GM23338 (cell line): ENCODE measurements at regions not wholly inside any gene's neighbourhood (a gene's known extent, or its start where the extent isn't known, plus 50 kb on each side); places are given as distances from the start of the nearest gene placed in this dataset.
"Not testable (repeated sequence)": the region's sequence is repeated elsewhere in the genome, so short reads cannot be mapped to it uniquely, and the experiment has no call there.

Experiments
- ATAC-seq: fragments of 200-7000 bp; cut with Tn5 transposase; 3 replicates; pipeline ENCODE4 v1.9.1; 2020
- DNase-seq: peaks from one replicate; pipeline ENCODE4 v3.0.0-alpha.2; 2015; ENCODE audit warnings: low spot score
- H2AFZ ChIP-seq: fragments of 200-600 bp; sonication (generic); 2 replicates; pipeline ENCODE4 v1.8.0; 2016; ENCODE audit warnings: antibody characterized with exemption, mild to moderate bottlenecking, moderate library complexity
- H3F3A ChIP-seq: fragments of 200-600 bp; sonication (generic); replicated peaks from 2 replicates; pipeline ENCODE4 v1.8.0; 2017; ENCODE audit warnings: antibody characterized with exemption, mixed run types, low read depth
- H3K27ac ChIP-seq: fragments of 200-600 bp; sonication (generic); 2 replicates; pipeline ENCODE4 v1.6.1; 2016; ENCODE audit warnings: low read depth
- H3K27me3 ChIP-seq: fragments of 200-600 bp; sonication (generic); 2 replicates; pipeline ENCODE4 v1.8.0; 2016; ENCODE audit warnings: mild to moderate bottlenecking, mixed run types, moderate library complexity; ENCODE audit not compliant: insufficient read depth
- H3K36me3 ChIP-seq: fragments of 200-600 bp; sonication (generic); 2 replicates; pipeline ENCODE4 v1.8.0; 2016; ENCODE audit warnings: mild to moderate bottlenecking; ENCODE audit not compliant: insufficient read depth
- H3K4me1 ChIP-seq: fragments of 200-600 bp; sonication (generic); 2 replicates; pipeline ENCODE4 v1.8.0; 2016; ENCODE audit warnings: mild to moderate bottlenecking, moderate library complexity; ENCODE audit not compliant: insufficient read depth
- H3K4me2 ChIP-seq: fragments of 200-600 bp; sonication (generic); 2 replicates; pipeline ENCODE4 v1.7.1; 2017; ENCODE audit warnings: mixed run types
- H3K4me3 ChIP-seq: fragments of 200-600 bp; sonication (generic); 2 replicates; pipeline ENCODE4 v1.6.1; 2016; ENCODE audit warnings: mixed run types
- H3K79me2 ChIP-seq: fragments of 200-600 bp; sonication (generic); replicated peaks from 2 replicates; pipeline ENCODE4 v1.8.0; 2017; ENCODE audit warnings: mild to moderate bottlenecking; ENCODE audit not compliant: insufficient read depth
- H3K9me2 ChIP-seq: fragments of 200-600 bp; sonication (generic); 2 replicates; pipeline ENCODE4 v1.8.0; 2017; ENCODE audit not compliant: insufficient read depth
- H4K20me1 ChIP-seq: fragments of 200-600 bp; sonication (generic); replicated peaks from 2 replicates; pipeline ENCODE4 v1.8.0; 2017; ENCODE audit warnings: mild to moderate bottlenecking; ENCODE audit not compliant: insufficient read depth
- H3K27ac Mint-ChIP-seq: 2 replicates; pipeline ENCODE4 v1.8.0; 2020; ENCODE audit warnings: inconsistent platforms, mild to moderate bottlenecking, moderate library complexity, mixed read lengths
- H3K27me3 Mint-ChIP-seq: 3 replicates; pipeline ENCODE4 v1.8.0; 2022; ENCODE audit warnings: low read depth, mild to moderate bottlenecking, moderate library complexity, mixed read lengths, inconsistent platforms; ENCODE audit not compliant: insufficient read depth, poor library complexity
- H3K36me3 Mint-ChIP-seq: 3 replicates; pipeline ENCODE4 v1.8.0; 2021; ENCODE audit warnings: low read depth, mild to moderate bottlenecking, inconsistent platforms, moderate library complexity, mixed read lengths
- H3K4me1 Mint-ChIP-seq: 3 replicates; pipeline ENCODE4 v1.8.0; 2020; ENCODE audit warnings: mild to moderate bottlenecking, inconsistent platforms, mixed read lengths
- H3K4me3 Mint-ChIP-seq: 3 replicates; pipeline ENCODE4 v1.8.0; 2021; ENCODE audit warnings: moderate library complexity, mild to moderate bottlenecking, inconsistent platforms, mixed read lengths
- H3K9me3 Mint-ChIP-seq: 3 replicates; pipeline ENCODE4 v1.8.0; 2020; ENCODE audit warnings: moderate library complexity, mild to moderate bottlenecking, inconsistent platforms, mixed read lengths
- CREB1 ChIP-seq: fragments of 250-450 bp; sonication (Bioruptor Pico); IDR thresholded peaks from 2 replicates; pipeline ENCODE4 v1.5.0; 2020; ENCODE audit warnings: low read depth, mild to moderate bottlenecking, moderate library complexity
- EZH2phosphoT487 ChIP-seq: fragments of 200-600 bp; sonication (generic); IDR thresholded peaks from one replicate; pipeline ENCODE4 v1.8.1; 2018; ENCODE audit warnings: antibody characterized with exemption; ENCODE audit not compliant: unreplicated experiment
- JUNB ChIP-seq: IDR thresholded peaks from one replicate; pipeline ENCODE4 v1.6.1; 2016; ENCODE audit warnings: antibody characterized with exemption; ENCODE audit not compliant: unreplicated experiment
- TF ChIP-seq, protein P1 (sequence below): fragments of 250-450 bp; sonication (Bioruptor Pico); IDR thresholded peaks from 2 replicates; pipeline ENCODE4 v1.5.0; 2020; ENCODE audit warnings: mild to moderate bottlenecking, moderate library complexity

DNA sequence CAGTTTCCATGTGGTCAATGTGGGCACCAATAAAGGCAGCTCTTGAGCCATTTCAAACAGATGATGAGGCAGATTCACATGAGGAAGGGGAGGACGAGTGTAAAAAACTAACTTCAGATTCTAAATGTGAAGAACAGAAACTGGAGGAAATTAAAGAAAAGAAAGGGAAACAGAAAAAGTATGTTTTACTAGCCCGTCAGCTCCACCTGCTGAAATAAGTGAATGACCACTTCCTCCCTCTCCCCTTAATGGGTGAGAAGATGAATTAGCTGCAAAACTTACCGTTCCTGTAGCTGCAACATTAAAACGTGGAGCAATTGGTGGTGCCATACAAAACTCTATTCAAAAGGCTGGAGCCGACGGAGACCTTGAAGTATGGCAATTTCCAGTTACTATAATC is 203.5 kb downstream of the UXS1 start:
- no peak overlapping the region for H3K4me3 ChIP-seq
- ATAC-seq: no peak
- Mint-ChIP-seq H3K27ac (no peak overlapping the region), H3K27me3 (peaks cover 1% of the 10 kb centered on the region), H3K36me3 (peaks cover 48% of the 10 kb centered on the region), H3K4me3 (no peak overlapping the region), H3K9me3 (peaks cover 81% of the 10 kb centered on the region), H3K4me1 (no peaks in the 10 kb centered on the region; the same call in 2 of the 3 replicates)
- peaks cover 8% of the 10 kb centered on the region for H3K36me3 ChIP-seq
- no peaks in the 10 kb centered on the region for H3F3A ChIP-seq
- H3K27ac ChIP-seq: no peak overlapping the region
- H3K9me2 ChIP-seq: peaks cover 20% of the 10 kb centered on the region; the same call in 1 of the 2 replicates
- no peak for DNase-seq
- TF ChIP-seq CREB1 (CRISPR knock-in tag) (no peak), JUNB (no peak), EZH2phosphoT487 (no peak)
- TF ChIP-seq, protein P1, sequence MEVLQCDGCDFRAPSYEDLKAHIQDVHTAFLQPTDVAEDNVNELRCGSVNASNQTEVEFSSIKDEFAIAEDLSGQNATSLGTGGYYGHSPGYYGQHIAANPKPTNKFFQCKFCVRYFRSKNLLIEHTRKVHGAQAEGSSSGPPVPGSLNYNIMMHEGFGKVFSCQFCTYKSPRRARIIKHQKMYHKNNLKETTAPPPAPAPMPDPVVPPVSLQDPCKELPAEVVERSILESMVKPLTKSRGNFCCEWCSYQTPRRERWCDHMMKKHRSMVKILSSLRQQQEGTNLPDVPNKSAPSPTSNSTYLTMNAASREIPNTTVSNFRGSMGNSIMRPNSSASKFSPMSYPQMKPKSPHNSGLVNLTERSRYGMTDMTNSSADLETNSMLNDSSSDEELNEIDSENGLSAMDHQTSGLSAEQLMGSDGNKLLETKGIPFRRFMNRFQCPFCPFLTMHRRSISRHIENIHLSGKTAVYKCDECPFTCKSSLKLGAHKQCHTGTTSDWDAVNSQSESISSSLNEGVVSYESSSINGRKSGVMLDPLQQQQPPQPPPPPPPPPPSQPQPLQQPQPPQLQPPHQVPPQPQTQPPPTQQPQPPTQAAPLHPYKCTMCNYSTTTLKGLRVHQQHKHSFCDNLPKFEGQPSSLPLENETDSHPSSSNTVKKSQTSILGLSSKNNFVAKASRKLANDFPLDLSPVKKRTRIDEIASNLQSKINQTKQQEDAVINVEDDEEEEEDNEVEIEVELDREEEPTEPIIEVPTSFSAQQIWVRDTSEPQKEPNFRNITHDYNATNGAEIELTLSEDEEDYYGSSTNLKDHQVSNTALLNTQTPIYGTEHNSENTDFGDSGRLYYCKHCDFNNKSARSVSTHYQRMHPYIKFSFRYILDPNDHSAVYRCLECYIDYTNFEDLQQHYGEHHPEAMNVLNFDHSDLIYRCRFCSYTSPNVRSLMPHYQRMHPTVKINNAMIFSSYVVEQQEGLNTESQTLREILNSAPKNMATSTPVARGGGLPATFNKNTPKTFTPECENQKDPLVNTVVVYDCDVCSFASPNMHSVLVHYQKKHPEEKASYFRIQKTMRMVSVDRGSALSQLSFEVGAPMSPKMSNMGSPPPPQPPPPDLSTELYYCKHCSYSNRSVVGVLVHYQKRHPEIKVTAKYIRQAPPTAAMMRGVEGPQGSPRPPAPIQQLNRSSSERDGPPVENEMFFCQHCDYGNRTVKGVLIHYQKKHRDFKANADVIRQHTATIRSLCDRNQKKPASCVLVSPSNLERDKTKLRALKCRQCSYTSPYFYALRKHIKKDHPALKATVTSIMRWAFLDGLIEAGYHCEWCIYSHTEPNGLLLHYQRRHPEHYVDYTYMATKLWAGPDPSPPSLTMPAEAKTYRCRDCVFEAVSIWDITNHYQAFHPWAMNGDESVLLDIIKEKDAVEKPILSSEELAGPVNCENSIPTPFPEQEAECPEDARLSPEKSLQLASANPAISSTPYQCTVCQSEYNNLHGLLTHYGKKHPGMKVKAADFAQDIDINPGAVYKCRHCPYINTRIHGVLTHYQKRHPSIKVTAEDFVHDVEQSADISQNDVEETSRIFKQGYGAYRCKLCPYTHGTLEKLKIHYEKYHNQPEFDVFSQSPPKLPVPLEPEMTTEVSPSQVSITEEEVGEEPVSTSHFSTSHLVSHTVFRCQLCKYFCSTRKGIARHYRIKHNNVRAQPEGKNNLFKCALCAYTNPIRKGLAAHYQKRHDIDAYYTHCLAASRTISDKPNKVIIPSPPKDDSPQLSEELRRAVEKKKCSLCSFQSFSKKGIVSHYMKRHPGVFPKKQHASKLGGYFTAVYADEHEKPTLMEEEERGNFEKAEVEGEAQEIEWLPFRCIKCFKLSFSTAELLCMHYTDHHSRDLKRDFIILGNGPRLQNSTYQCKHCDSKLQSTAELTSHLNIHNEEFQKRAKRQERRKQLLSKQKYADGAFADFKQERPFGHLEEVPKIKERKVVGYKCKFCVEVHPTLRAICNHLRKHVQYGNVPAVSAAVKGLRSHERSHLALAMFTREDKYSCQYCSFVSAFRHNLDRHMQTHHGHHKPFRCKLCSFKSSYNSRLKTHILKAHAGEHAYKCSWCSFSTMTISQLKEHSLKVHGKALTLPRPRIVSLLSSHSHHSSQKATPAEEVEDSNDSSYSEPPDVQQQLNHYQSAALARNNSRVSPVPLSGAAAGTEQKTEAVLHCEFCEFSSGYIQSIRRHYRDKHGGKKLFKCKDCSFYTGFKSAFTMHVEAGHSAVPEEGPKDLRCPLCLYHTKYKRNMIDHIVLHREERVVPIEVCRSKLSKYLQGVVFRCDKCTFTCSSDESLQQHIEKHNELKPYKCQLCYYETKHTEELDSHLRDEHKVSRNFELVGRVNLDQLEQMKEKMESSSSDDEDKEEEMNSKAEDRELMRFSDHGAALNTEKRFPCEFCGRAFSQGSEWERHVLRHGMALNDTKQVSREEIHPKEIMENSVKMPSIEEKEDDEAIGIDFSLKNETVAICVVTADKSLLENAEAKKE (CRISPR knock-in tag): no peak
- no peak overlapping the region for H3K4me2 ChIP-seq
- no peak overlapping the region for H2AFZ ChIP-seq
- H3K79me2 ChIP-seq: no peaks in the 10 kb centered on the region
- no peaks in the 10 kb centered on the region for H3K4me1 ChIP-seq
- no peaks in the 10 kb centered on the region for H3K27me3 ChIP-seq
- H4K20me1 ChIP-seq: no peaks in the 10 kb centered on the region

DNA sequence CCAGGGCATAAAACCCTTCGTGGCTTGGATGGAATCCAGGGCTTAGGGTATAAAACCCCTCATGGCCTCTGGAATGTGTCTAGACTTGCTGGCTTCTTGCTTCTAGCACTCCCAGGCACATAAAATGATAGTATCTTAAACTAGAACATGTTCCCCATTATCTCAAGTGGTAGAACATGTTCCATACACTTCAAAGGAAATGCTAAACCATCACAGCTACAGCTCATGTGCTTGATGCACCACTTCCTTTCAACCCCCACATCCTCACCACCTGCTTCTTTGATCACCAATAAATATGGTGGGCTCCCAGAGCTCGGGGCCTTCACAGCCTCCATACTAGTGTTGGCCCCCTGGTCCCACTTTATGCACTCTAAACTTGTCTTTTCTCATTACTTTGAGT is 204.3 kb downstream of the UXS1 start:
- H3K36me3 ChIP-seq, H3K4me1 ChIP-seq, H3K4me3 ChIP-seq, H3K27me3 Mint-ChIP-seq, H3K27ac Mint-ChIP-seq, DNase-seq, H3K79me2 ChIP-seq, H4K20me1 ChIP-seq, ATAC-seq, H2AFZ ChIP-seq, H3K4me3 Mint-ChIP-seq, H3F3A ChIP-seq, H3K4me1 Mint-ChIP-seq, H3K27me3 ChIP-seq, H3K27ac ChIP-seq, H3K4me2 ChIP-seq: not testable (repeated sequence)
- Mint-ChIP-seq H3K9me3 (peaks cover 83% of the 10 kb centered on the region), H3K36me3 (peaks cover 48% of the 10 kb centered on the region)
- peaks cover 20% of the 10 kb centered on the region; the same call in 1 of the 2 replicates for H3K9me2 ChIP-seq
